GM12891 (cell line): ENCODE measurements at regions not wholly inside any gene's neighbourhood (a gene's known extent, or its start where the extent isn't known, plus 50 kb on each side); places are given as distances from the start of the nearest gene placed in this dataset.

ENCODE experiments used
- POLR2A ChIP-seq: IDR thresholded peaks from 2 replicates; pipeline ENCODE4 v1.6.1; 2011; ENCODE audit warnings: low read depth, low read length, control low read depth
- POLR2AphosphoS5 ChIP-seq: IDR thresholded peaks from 2 replicates; pipeline ENCODE4 v1.6.1; 2011; ENCODE audit warnings: low read depth, low read length, control low read depth
- TAF1 ChIP-seq: IDR thresholded peaks from 2 replicates; pipeline ENCODE4 v1.6.1; 2011; ENCODE audit warnings: low read depth, low read length, control low read depth

GRCh38 chr3:124542214-124542869 lies 187.9 kb upstream of the UMPS start:
- no peak for TF ChIP-seq POLR2AphosphoS5
- TF ChIP-seq POLR2A = no peak
- TF ChIP-seq TAF1 = no peak
